Adipocyte (in vitro differentiated cells): ENCODE measurements at regions not wholly inside any gene's neighbourhood (a gene's known extent, or its start where the extent isn't known, plus 50 kb on each side); places are given as distances from the start of the nearest gene placed in this dataset.

Experiments used
- DNase-seq: peaks from one replicate; pipeline ENCODE4 v3.0.0-alpha.2; 2015; ENCODE audit warnings: low read depth
- H3K27me3 ChIP-seq: replicated peaks from 2 replicates; pipeline ENCODE4 v1.7.0; 2013; ENCODE audit warnings: mild to moderate bottlenecking, low read length, moderate library complexity; ENCODE audit not compliant: control insufficient read depth, insufficient read depth
- H3K36me3 ChIP-seq: 2 replicates; pipeline ENCODE4 v1.7.0; 2013; ENCODE audit warnings: low read length, mild to moderate bottlenecking, moderate library complexity; ENCODE audit not compliant: control insufficient read depth, insufficient read depth, severe bottlenecking
- H3K4me1 ChIP-seq: 2 replicates; pipeline ENCODE4 v1.7.0; 2013; ENCODE audit warnings: mild to moderate bottlenecking, low read length, moderate library complexity; ENCODE audit not compliant: control insufficient read depth, insufficient read depth
- H3K4me3 ChIP-seq: 2 replicates; pipeline ENCODE4 v1.7.0; 2013; ENCODE audit warnings: mild to moderate bottlenecking, low read length, moderate library complexity
- H3K9ac ChIP-seq: 2 replicates; pipeline ENCODE4 v1.7.0; 2013; ENCODE audit warnings: mild to moderate bottlenecking, low read length, moderate library complexity
- H3K9me3 ChIP-seq: 2 replicates; pipeline ENCODE4 v1.7.0; 2013; ENCODE audit warnings: mild to moderate bottlenecking, low read length, moderate library complexity; ENCODE audit not compliant: control insufficient read depth

DNA sequence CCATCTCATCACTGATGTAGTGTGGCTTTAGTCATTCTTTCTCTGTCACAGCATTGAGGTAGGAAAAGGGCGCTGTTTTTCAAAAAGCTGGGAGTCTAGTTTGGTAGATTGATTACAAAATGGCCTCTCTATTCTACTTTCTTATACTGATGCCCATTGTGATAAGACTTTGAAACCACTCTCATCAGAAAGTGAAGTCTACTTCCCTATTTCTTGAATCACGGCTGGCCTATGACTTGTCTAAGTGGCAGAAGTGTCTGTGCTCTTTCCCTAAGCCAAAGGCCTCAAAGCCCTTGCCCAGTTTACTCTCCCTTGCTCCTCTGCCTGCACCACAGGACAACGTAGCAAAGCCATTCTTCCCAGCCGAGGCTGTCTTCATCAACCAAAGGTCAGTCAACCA lies 83.0 kb upstream of the IL33 start:
- Histone ChIP-seq H3K27me3 (no peaks in the 10 kb centered on the region), H3K4me1 (no peaks in the 10 kb centered on the region), H3K9ac (no peak overlapping the region), H3K9me3 (no peaks in the 10 kb centered on the region), H3K36me3 (no peaks in the 10 kb centered on the region), H3K4me3 (no peak overlapping the region)
- no peak for DNase-seq

DNA sequence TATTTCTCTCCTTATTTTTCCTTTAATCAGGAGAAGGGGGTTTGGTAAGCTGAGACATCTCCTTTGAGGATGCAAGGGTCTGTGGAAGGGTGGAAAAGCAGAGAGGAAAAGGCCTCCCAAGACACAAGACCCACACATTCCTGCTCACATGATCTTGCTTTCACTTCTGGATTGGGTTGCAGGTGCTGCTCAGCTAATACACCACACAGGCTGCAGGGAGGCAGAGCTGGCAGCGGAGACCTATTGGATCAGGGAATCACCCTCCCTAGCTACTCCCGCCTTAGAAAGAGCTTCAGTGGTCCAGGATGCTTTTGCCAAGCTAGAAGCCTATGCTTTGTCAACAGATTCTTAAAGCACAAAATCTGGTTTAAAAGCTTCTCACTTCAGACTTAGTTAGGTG lies 87.6 kb upstream of the IL33 start:
- no peak overlapping the region for H3K4me3 ChIP-seq
- no peak overlapping the region for H3K9ac ChIP-seq
- no peaks in the 10 kb centered on the region for H3K4me1 ChIP-seq
- no peaks in the 10 kb centered on the region for H3K27me3 ChIP-seq
- no peak for DNase-seq
- no peaks in the 10 kb centered on the region for H3K9me3 ChIP-seq
- no peaks in the 10 kb centered on the region for H3K36me3 ChIP-seq

DNA sequence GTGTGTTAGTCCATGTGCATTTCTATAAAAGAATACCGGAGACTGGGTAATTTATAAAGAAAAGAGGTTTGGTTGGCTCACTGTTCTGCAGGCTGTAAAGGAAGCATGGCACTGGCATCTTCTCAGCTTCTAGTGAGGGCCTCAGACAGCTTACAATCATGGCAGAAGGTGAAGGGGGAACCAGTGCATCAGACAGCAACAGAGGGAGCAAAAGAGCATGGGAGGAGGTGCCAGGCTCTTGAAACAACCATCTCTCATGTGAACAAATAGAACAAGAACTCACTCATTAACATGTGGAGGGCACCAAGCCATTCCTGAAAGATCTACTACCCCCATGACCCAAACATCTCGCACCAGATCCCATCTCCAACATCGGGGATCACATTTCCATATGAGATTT lies 89.2 kb upstream of the IL33 start:
- H3K9ac ChIP-seq, result no peak overlapping the region
- DNase-seq, result no peak
- no peaks in the 10 kb centered on the region for H3K36me3 ChIP-seq
- H3K4me1 ChIP-seq, result no peaks in the 10 kb centered on the region
- H3K9me3 ChIP-seq, result no peaks in the 10 kb centered on the region
- no peak overlapping the region for H3K4me3 ChIP-seq
- H3K27me3 ChIP-seq, result no peaks in the 10 kb centered on the region

GRCh38 chr9:6123416-6123815 lies 92.2 kb upstream of the IL33 start:
- no peak for DNase-seq

GRCh38 chr9:6121707-6122106 lies 93.9 kb upstream of the IL33 start:
- H3K4me3 ChIP-seq, result no peak overlapping the region
- DNase-seq, result no peak
- H3K4me1 ChIP-seq, result no peaks in the 10 kb centered on the region
- H3K9me3 ChIP-seq, result no peaks in the 10 kb centered on the region
- no peak overlapping the region for H3K9ac ChIP-seq
- H3K27me3 ChIP-seq, result no peaks in the 10 kb centered on the region
- no peaks in the 10 kb centered on the region for H3K36me3 ChIP-seq

More at GRCh38 chr9:6123416-6123815, 92.2 kb upstream of the IL33 start:
- Histone ChIP-seq H3K4me3 (no peak overlapping the region), H3K9ac (no peak overlapping the region), H3K27me3 (no peaks in the 10 kb centered on the region), H3K9me3 (no peaks in the 10 kb centered on the region), H3K36me3 (no peaks in the 10 kb centered on the region), H3K4me1 (no peaks in the 10 kb centered on the region)

DNA sequence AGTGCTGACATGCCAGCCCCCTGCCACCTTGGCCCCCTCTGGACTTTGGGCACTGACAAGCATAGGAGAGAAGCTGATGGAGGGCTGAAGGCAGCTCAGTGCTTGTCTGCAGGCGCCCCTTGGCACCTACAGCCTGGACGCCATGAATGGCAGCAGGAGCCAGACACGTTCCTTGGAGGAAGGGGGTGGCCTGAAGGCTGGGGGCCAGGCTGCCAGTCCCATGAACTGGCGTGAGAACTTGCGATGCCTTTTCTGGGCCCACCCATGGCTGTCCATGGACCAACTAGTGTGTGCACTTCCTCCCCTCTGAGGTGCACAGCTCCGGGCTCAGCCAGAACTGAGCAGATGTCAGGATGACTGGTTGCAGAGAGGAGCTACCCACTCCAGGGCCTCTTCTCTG lies 99.0 kb upstream of the RANBP6 start:
- H3K36me3 ChIP-seq, result no peaks in the 10 kb centered on the region
- H3K4me3 ChIP-seq, result no peak overlapping the region
- no peak overlapping the region for H3K9ac ChIP-seq
- H3K4me1 ChIP-seq, result no peaks in the 10 kb centered on the region
- DNase-seq, result no peak
- no peaks in the 10 kb centered on the region for H3K27me3 ChIP-seq
- no peaks in the 10 kb centered on the region for H3K9me3 ChIP-seq

DNA sequence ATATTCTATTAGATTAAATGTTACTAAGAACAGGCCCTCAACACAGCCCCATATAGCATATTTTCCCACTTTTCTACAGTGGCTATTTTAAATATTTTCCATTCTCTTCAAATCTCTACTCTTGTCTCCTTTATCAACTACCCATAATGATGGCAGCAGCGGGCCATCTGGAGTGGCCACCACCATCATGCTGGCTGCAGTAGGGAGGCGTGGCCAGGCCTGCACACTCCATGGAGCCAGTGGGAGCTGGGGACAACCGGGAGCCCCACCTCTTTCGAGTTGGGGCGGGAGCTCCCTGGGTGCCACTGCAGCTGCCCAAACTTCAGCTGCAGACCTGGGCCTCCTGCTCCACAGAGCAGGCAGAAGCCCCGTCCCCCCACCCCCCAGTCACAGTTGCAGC lies 98.4 kb upstream of the RANBP6 start:
- no peak overlapping the region for H3K4me3 ChIP-seq

DNA sequence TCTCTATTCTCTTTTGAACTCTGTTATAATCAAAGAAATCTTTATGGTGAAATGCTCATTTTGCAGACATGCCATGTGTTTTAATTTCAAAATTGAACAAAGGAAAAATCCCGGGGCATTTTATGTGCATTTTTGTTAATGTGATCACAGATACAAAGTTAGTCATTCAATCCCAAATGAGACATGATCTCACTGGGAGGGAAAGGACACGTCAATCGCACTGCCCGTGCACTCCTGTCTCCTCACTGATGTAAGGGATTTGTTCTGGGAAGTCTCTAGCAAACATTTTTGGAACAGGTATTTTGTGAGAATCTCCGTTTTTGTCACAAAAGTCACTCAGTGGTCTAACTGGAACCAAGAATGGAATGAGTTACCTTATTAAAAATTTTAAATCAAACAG lies 97.9 kb upstream of the RANBP6 start:
- Histone ChIP-seq H3K9ac (no peak overlapping the region), H3K4me3 (no peak overlapping the region), H3K36me3 (no peaks in the 10 kb centered on the region), H3K9me3 (no peaks in the 10 kb centered on the region), H3K27me3 (no peaks in the 10 kb centered on the region), H3K4me1 (no peaks in the 10 kb centered on the region)
- DNase-seq, result no peak

More for the DNA sequence above, 98.4 kb upstream of the RANBP6 start:
- no peaks in the 10 kb centered on the region for H3K27me3 ChIP-seq
- H3K4me1 ChIP-seq, result no peaks in the 10 kb centered on the region
- no peaks in the 10 kb centered on the region for H3K9me3 ChIP-seq
- no peaks in the 10 kb centered on the region for H3K36me3 ChIP-seq
- H3K9ac ChIP-seq, result no peak overlapping the region
- no peak for DNase-seq

- H3K9me3 ChIP-seq, result no peaks in the 10 kb centered on the region
- H3K4me3 ChIP-seq, result no peak overlapping the region
- no peak overlapping the region for H3K9ac ChIP-seq
- H3K4me1 ChIP-seq, result peaks cover 10% of the 10 kb centered on the region
- H3K36me3 ChIP-seq, result no peaks in the 10 kb centered on the region
- no peaks in the 10 kb centered on the region for H3K27me3 ChIP-seq
- peak; percentile 41 for DNase-seq
Observed at GRCh38 chr9:6109986-6110385, 94.6 kb upstream of the RANBP6 start.

GRCh38 chr9:6109571-6109970 lies 94.1 kb upstream of the RANBP6 start:
- no peaks in the 10 kb centered on the region for H3K36me3 ChIP-seq
- H3K9ac ChIP-seq, result no peak overlapping the region

GRCh38 chr9:6106711-6107339 lies 91.4 kb upstream of the RANBP6 start:
- H3K9ac ChIP-seq, result peak overlapping the region; percentile 44
- peak; percentile 62 for DNase-seq
- H3K4me1 ChIP-seq, result peaks cover 15% of the 10 kb centered on the region
- H3K4me3 ChIP-seq, result peak overlapping the region; percentile 26
- no peaks in the 10 kb centered on the region for H3K36me3 ChIP-seq
- no peaks in the 10 kb centered on the region for H3K9me3 ChIP-seq
- H3K27me3 ChIP-seq, result no peaks in the 10 kb centered on the region

More at GRCh38 chr9:6109571-6109970, 94.1 kb upstream of the RANBP6 start:
- Histone ChIP-seq H3K27me3 (no peaks in the 10 kb centered on the region), H3K4me3 (no peak overlapping the region), H3K9me3 (no peaks in the 10 kb centered on the region), H3K4me1 (peaks cover 10% of the 10 kb centered on the region)
- DNase-seq, result peak; percentile 5

- no peak overlapping the region for H3K4me3 ChIP-seq
- no peak for DNase-seq
Observed at GRCh38 chr9:6105738-6106137, 90.3 kb upstream of the RANBP6 start.

More at GRCh38 chr9:6105738-6106137, 90.3 kb upstream of the RANBP6 start:
- H3K27me3 ChIP-seq, result no peaks in the 10 kb centered on the region
- H3K9me3 ChIP-seq, result no peaks in the 10 kb centered on the region
- H3K4me1 ChIP-seq, result peaks cover 15% of the 10 kb centered on the region
- no peaks in the 10 kb centered on the region for H3K36me3 ChIP-seq
- H3K9ac ChIP-seq, result no peak overlapping the region
